NB4 (cell line): ENCODE measurements at regions not wholly inside any gene's neighbourhood (a gene's known extent, or its start where the extent isn't known, plus 50 kb on each side); places are given as distances from the start of the nearest gene placed in this dataset.

ENCODE experiments used
- DNase-seq: peaks from one replicate; pipeline ENCODE4 v3.0.0; 2010; ENCODE audit warnings: low read depth
- H3K4me3 ChIP-seq: one replicate; pipeline ENCODE4 v1.5.1; 2011; ENCODE audit warnings: mild to moderate bottlenecking, low read depth, low read length, moderate library complexity
- MYC ChIP-seq: IDR thresholded peaks from 2 replicates; pipeline ENCODE4 v1.6.1; 2011; ENCODE audit warnings: low read depth, low read length
- POLR2A ChIP-seq: IDR thresholded peaks from 2 replicates; pipeline ENCODE4 v1.6.1; 2011; ENCODE audit warnings: mild to moderate bottlenecking; ENCODE audit not compliant: insufficient read length; ENCODE audit errors: extremely low read depth
- TF ChIP-seq, protein P1 (sequence below): IDR thresholded peaks from 2 replicates; pipeline ENCODE4 v1.6.1; 2011; ENCODE audit warnings: low read depth, low read length
- TF ChIP-seq, protein P2 (sequence below): IDR thresholded peaks from one replicate; pipeline ENCODE4 v1.5.1; 2012; ENCODE audit warnings: low read depth, low read length

DNA sequence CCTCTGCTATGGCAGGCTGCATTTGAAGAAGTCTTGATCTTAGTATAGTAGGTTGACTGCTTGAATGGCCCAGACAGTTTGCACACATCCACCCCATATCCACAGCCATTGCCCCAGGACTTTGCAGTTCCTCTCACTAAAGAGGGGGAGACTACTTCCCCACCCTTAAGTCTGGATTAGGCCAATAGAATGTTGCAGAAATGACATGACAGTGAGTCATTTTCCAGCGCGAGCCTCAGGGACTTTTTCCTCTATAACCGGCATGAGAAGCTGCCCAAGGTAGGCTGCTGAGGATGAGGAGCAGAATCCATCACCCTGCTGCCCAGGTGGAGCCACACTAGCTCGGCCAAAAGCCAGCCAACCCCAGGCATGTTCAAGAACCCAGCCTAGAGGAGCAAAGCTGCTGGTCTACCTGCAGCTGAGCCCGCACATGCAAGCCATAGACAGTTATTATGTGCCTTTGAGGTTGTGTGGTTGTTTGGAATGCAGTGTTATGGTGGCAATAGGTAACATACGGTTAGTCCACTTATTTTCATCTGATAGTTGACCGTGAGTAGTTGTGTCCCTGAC lies 113.9 kb downstream of the TLE3 start:
- TF ChIP-seq, protein P1, sequence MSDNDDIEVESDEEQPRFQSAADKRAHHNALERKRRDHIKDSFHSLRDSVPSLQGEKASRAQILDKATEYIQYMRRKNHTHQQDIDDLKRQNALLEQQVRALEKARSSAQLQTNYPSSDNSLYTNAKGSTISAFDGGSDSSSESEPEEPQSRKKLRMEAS = no peak
- TF ChIP-seq MYC (no peak), POLR2A (no peak)
- TF ChIP-seq, protein P2, sequence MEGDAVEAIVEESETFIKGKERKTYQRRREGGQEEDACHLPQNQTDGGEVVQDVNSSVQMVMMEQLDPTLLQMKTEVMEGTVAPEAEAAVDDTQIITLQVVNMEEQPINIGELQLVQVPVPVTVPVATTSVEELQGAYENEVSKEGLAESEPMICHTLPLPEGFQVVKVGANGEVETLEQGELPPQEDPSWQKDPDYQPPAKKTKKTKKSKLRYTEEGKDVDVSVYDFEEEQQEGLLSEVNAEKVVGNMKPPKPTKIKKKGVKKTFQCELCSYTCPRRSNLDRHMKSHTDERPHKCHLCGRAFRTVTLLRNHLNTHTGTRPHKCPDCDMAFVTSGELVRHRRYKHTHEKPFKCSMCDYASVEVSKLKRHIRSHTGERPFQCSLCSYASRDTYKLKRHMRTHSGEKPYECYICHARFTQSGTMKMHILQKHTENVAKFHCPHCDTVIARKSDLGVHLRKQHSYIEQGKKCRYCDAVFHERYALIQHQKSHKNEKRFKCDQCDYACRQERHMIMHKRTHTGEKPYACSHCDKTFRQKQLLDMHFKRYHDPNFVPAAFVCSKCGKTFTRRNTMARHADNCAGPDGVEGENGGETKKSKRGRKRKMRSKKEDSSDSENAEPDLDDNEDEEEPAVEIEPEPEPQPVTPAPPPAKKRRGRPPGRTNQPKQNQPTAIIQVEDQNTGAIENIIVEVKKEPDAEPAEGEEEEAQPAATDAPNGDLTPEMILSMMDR = no peak
- no peak overlapping the region for H3K4me3 ChIP-seq
- peak; percentile 38 for DNase-seq

DNA sequence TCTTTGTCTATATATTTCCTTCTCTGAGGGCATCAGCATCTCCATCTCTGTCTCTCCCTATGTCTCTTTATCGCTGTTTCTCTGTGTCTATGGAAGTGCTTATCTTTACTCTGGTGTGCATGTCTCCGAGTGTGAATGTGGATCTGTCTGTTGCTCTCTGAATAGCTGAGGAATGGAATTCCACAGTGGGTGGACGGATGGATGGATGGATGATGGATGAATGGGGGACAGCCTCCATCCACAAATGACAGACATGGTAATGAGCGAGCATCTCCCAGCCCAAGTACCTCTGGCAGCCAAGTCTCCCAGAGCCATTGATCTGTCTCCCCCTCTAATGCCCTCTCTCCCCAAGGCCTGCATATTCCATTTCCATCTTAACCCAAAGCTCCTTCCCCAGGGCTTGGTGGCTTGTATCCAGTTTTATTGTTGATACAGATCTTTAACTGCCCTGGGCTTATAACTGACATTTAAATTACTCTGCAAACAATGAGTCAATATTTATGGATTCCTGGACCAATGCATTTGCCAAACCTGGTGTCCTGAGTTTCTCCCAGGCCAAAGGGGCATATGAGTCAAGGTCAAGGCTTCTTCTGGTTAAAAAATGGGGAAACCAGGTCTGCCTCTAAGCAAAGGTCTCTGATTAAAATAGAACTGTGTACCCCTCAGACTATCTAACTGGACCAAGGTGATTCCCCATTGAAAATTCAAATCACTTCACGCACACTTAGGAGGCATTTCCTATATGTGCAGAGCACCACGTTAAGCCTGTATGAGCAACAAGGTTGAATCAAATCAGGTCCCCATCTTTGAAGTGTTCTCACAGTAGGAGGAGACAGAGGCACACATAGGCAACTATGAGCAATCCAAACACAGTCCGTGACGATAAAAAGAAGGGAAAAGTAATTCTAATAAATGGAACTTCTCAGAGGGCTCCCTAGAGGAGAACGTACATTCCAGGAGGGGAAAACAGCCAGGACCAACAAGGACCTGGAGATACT lies 109.9 kb downstream of the TLE3 start:
- DNase-seq = no peak
- no peak for TF ChIP-seq POLR2A
- TF ChIP-seq, protein P2 = no peak
- TF ChIP-seq, protein P1 = no peak
- H3K4me3 ChIP-seq = no peak overlapping the region

DNA sequence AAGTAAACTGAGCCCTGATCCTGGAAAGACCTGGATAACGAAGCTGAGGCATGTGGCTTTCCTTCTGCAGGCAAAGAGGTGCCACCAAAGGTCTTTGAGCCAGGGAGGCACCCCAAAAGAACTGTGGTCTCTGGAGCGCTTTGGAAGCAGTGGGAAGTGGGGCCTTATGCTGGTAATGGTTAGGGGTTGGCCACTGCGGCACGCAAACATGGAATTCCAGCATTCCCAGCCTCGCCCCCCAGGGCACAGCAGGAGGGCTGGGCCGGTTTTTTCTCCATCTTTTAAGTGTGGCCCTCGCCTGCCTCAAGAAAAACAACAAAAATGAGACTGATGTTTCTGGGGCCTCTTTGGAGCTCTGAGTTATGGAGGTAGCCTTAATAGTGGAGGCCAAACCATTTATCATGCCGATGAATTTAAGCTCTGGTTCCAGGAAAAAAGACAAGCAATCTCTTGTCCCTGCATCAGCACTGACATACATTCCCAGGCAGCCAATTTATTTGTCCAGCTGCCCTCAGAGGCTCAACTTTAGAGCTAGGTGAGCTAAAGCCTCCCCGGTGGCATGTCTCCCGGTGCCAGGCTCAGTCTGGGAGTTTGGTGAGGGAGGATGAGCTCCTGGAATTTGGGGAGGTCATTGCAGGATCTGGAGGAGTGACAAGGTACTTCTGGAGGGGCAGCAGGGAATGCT lies 109.0 kb downstream of the TLE3 start:
- DNase-seq = no peak
- TF ChIP-seq POLR2A (no peak), MYC (no peak)
- TF ChIP-seq, protein P2 = no peak
- TF ChIP-seq, protein P1 = no peak
- no peak overlapping the region for H3K4me3 ChIP-seq

DNA sequence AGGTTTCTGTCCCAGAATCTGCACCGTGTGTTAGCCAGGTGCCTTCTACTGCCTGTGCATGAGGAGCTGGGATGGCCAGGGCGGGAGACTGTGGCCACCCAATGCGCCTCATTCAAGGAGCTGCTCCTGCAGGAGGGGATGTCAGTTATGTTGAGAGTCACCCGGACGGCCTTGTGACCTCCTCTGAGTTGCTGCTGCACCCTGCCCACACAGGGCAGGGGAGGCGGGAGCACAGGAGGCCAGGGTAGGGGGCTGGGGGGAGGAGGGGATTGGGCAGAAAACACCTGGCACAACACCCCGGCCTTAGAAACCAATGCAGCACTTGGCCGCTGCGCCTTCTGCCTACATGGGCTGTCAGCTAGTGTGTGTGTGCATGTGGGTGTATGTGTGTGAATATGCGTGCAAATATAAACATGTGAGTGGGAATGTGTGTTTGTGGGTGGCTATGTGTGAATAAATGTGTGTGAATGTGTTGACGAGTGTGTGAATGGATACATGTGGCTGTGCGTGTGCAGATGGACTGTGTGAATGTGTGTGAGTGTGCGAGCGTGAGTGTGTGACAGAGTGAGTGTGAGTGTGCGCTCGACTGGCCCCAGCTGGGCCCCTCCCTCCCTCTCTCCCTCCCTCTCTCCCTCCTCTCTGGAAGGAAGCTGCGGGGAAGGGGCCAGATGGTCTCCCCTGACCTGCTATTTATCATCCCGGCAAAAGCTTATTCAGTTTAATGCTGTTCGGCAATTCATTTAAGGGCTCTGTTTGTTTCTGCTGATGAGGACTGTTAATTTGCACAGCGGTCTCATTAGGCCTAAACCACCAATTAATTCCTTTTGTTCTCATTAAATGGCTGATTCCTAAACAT lies 106.9 kb downstream of the TLE3 start:
- DNase-seq = no peak
- TF ChIP-seq POLR2A (no peak), MYC (no peak)
- TF ChIP-seq, protein P2 = no peak
- TF ChIP-seq, protein P1 = no peak
- H3K4me3 ChIP-seq = no peak overlapping the region

DNA sequence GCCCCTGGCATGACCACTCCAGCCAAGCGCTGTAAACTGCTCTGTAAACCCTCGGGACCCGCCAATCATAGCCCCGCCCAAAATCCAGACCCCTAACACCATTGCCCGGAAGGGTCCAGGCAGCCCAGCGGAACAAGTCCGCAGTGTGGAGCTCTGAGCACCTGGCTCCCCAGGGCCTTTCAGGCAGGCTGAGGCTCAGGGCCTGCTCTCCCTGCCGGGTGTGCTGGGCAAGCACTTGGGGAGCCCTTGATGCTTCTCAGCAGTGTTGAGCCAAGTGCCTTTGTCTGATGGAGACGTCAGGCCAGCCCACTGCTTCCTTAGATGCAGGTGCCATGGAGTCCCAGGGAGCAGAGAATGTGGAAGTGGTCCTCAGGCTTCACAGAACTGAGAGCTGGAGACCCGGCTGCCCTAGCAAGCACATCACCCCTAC lies 106.2 kb downstream of the TLE3 start:
- no peak overlapping the region for H3K4me3 ChIP-seq
- DNase-seq = no peak
- TF ChIP-seq, protein P2 = no peak
- no peak for TF ChIP-seq MYC
